Astrocyte of the hippocampus (primary cell): ENCODE measurements at regions not wholly inside any gene's neighbourhood (a gene's known extent, or its start where the extent isn't known, plus 50 kb on each side); places are given as distances from the start of the nearest gene placed in this dataset.
"Not testable (repeated sequence)": the region's sequence is repeated elsewhere in the genome, so short reads cannot be mapped to it uniquely, and the experiment has no call there.

Source experiments
- DNase-seq: peaks from one replicate; pipeline ENCODE4 v3.0.0; 2011; ENCODE audit warnings: low read depth, low spot score

- DNase-seq = peak; percentile 88
These were observed 170.8 kb upstream of the PHACTR1 start for GRCh38 chr6:12545619-12546409.

- no peak for DNase-seq
These were observed 170.1 kb upstream of the PHACTR1 start for GRCh38 chr6:12546410-12547002.

GRCh38 chr6:12548526-12548925 is 168.0 kb upstream of the PHACTR1 start:
- DNase-seq = peak; percentile 93

- DNase-seq = not testable (repeated sequence)
These were observed 167.1 kb upstream of the PHACTR1 start for GRCh38 chr6:12549445-12549844.

- DNase-seq = not testable (repeated sequence)
These were observed 161.7 kb upstream of the PHACTR1 start for GRCh38 chr6:12554820-12555219.

DNA sequence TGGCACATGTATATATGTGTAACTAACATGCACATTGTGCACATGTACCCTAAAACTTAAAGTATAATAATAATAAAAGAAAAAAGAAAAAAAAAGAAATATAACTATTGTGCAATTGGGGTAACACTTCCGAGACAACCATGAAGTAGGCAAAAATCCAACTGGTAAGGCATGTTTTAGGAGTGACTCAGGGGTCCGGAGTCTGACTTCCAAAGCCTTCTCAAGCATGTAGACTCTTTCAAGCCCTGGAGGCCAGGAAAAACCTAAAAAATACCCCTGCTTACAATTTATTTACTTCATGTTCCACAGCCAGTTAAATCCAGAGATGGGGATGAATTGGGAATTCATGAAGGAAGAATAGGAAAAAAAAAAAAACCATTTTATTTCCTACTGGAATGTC is 161.3 kb upstream of the PHACTR1 start:
- peak; percentile 61 for DNase-seq

- no peak for DNase-seq
These were observed 160.8 kb upstream of the PHACTR1 start for GRCh38 chr6:12555781-12556180.

DNA sequence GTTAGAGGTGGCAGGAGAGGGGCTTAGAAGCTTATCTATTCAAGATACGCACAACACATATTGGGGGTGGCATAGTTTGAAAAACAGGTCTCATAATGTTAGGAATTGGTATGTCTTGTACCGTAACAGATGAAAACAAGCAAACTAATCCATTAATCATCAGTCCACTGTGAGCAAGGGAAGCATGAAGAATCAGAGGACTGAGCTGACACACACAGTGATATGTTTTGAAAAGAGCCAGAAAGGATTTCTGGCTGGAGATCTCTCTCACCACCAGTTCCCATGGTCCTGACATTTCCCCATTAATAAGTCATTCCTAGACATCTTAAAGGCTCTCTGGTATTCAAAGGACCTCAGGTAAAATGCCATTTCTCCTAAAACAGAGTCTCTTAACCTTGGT is 158.8 kb upstream of the PHACTR1 start:
- DNase-seq = peak; percentile 62

DNA sequence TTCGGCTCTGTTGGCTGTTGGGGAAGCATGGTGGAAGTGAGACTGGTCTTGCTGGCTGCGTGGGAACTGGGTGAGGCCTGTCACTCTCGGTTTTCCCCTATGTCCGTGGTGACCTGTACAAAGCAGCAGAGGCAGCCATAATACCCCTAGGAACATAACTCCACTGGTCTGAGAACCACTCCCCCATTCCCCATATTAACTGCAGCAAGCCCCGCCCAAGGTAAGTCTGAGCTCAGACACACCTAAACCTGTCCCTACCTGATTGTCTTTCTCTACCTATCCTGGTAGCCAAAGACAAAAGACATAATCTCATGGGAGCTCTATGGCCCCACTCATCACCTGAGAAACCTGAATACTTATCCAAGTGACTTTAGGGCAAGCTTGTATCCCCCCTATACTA is 156.3 kb upstream of the PHACTR1 start:
- DNase-seq = no peak

- no peak for DNase-seq
These were observed 149.9 kb upstream of the PHACTR1 start for GRCh38 chr6:12566618-12567123.

DNA sequence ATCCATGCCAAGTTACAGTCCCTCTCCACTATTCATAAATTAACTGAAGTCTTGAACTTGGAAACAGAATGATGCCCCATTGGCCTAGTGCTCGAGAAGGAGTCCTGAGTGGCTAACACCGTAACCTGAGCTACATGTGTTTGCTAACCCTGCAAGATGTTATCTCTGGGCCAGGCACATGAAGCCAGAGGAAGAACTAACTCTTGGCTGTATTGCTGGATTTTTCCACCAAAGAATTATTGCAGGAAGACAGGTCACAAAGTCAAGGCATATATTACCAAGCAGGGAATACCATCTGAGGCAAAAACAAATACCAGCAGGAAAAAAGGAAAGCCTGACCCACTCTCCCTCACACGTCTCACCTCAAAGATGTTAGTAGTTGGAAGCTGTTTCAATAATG is 148.9 kb upstream of the PHACTR1 start:
- DNase-seq = no peak

DNA sequence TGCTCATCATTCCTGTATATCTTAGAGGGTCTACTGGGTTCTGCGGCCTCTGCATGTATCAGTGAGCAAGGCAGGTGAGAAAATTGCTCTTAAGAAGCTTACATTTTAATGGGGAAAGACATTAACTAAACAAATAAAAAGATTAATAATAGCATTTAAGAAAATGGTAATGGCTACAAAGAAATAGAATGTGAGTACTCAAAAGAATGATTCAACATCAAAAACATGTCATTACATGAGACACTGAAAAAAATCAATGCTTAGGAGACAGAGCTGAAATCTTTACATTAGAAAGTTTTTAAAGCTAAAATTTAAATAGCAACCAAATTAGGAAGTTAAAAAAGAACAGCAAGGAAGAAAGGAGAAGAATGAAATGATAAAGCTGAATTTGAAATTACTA is 146.9 kb upstream of the PHACTR1 start:
- DNase-seq = no peak

DNA sequence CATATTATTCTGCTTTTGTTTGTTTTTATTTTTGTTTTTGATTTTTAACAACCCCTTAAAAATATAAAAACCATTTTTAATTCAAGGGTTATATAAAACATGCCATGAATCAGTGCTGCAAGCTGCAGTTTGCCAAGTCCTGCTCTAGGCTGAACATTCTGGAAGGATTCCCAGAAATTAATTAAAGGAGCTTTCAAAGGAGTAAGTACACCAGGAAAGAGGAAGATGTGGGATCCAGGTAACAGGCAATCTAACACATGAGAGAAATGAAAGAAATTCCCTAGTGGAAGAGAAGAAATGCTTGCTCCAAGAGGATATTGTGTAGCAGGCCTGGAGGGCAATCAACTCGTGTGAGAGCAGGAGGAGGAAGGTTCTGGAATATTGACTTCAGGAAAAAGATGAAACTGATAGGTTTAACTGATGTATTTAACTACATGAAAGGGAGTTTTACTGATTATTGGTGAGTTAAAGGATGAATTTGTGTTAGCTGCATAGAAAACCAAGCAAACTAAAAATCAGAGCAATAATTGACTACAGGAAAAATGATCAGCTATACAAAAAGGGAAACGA is 146.0 kb upstream of the PHACTR1 start:
- peak; percentile 81 for DNase-seq

- peak; percentile 85 for DNase-seq
These were observed 143.4 kb upstream of the PHACTR1 start for GRCh38 chr6:12572896-12573827.

GRCh38 chr6:12575961-12576360 is 140.6 kb upstream of the PHACTR1 start:
- no peak for DNase-seq

GRCh38 chr6:12576389-12576788 is 140.2 kb upstream of the PHACTR1 start:
- DNase-seq = peak; percentile 45

DNA sequence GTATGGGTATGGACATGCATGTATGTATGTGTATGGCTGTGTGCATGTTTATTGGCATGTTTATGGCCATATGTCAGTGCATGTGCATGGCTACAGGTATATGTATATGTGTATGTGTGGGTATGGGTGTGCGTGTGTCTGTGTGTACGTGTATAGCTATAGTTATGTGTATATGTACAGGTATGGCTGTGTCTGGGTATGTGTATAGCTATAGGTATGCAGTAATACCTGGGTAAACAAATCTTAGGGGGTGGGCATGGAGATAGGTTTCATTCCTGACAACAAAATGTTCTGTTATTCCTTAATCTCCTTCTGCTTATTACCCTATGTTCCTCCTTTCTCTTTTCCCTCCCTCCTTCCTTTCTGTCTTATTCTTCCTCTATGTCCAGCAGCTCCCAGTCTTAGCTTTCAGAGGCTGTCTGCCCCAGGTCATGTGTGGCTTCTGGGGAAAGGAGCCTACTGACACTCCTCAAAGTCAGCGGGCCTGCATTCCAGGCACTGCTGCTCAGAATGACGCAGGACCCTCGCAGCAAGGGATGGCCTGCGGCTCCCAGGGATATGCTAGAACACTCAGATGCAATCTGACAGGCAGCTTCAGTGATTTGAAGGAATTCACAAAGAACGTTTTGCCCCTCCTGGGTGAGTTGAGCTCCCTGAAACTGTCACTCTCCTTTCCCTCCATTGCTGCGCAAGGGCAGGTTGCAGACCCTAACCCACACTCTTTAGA is 139.3 kb upstream of the PHACTR1 start:
- peak; percentile 47 for DNase-seq

DNA sequence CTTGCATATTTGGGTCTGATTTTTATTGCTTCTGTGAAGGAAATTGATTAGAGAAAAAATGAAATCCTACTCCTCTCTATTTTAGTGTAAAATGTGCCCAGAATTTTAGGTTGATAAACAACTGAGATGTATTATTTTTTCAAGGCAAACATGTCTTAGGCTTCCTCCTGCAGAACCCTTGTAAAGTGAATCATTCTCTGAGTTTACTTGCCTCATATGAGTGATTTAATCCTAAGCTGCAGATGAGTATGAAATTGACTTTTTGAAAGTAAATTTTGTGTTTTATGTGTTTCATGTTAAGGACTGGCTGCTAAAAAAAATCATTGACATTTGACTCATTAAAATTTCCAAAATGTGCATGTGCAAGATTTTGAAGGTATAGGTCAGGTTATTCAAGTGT is 138.5 kb upstream of the PHACTR1 start:
- DNase-seq = no peak

DNA sequence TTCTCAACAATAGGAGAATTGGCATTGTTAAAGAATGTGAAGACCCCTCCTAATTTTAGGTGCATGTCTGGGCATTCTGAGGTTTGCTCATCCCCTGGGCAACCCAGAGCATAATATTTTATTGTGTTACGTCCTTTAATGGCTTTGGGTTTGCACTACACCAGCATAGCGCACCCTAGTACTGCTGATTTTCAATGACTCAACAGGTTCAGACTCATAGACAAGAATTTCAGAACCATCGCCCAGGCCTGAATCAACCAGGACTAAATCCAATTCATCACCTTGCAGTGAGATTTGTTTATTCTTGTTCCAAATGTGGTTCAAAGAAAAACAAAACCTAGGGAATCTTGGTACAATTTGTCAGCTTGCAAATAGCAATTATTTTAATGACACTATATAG is 137.8 kb upstream of the PHACTR1 start:
- DNase-seq = peak; percentile 68

GRCh38 chr6:12580290-12580689 is 136.3 kb upstream of the PHACTR1 start:
- peak; percentile 26 for DNase-seq
